DMS153 treated with DMSO at 0.1 percent for 48 hours (cell line): ENCODE measurements at regions not wholly inside any gene's neighbourhood (a gene's known extent, or its start where the extent isn't known, plus 50 kb on each side); places are given as distances from the start of the nearest gene placed in this dataset.

Experiments used
- DNase-seq: peaks from one replicate; lab custom pipeline; 2025; ENCODE audit not compliant: unreplicated experiment; lab: John Stamatoyannopoulos, UW

- no peak for DNase-seq
These were observed 157.6 kb downstream of the DCK start for GRCh38 chr4:71151054-71151453.

GRCh38 chr4:71156616-71157015, 163.2 kb downstream of the DCK start:
- no peak for DNase-seq

- no peak for DNase-seq
These were observed 168.9 kb downstream of the DCK start for GRCh38 chr4:71162386-71162785.

GRCh38 chr4:71163317-71163716, 169.9 kb downstream of the DCK start:
- no peak for DNase-seq

GRCh38 chr4:71167083-71167482, 171.7 kb upstream of the SLC4A4 start:
- DNase-seq: no peak

- DNase-seq: no peak
These were observed 167.2 kb upstream of the SLC4A4 start for GRCh38 chr4:71171592-71171991.

- no peak for DNase-seq
These were observed 157.5 kb upstream of the SLC4A4 start for GRCh38 chr4:71181332-71181731.

- peak; percentile 11 for DNase-seq
These were observed 154.5 kb upstream of the SLC4A4 start for GRCh38 chr4:71184195-71184781.

GRCh38 chr4:71185037-71185436, 153.8 kb upstream of the SLC4A4 start:
- DNase-seq: no peak

- DNase-seq: no peak
These were observed 152.6 kb upstream of the SLC4A4 start for GRCh38 chr4:71186257-71186565.

- no peak for DNase-seq
These were observed 152.0 kb upstream of the SLC4A4 start for GRCh38 chr4:71186566-71187403.

GRCh38 chr4:71187404-71188155, 151.2 kb upstream of the SLC4A4 start:
- DNase-seq: no peak

- DNase-seq: no peak
These were observed 150.6 kb upstream of the SLC4A4 start for GRCh38 chr4:71188156-71188640.

- DNase-seq: no peak
These were observed 149.9 kb upstream of the SLC4A4 start for GRCh38 chr4:71188951-71189350.

- no peak for DNase-seq
These were observed 149.3 kb upstream of the SLC4A4 start for GRCh38 chr4:71189471-71189870.

- no peak for DNase-seq
These were observed 144.4 kb upstream of the SLC4A4 start for GRCh38 chr4:71194454-71194853.

- DNase-seq: no peak
These were observed 142.9 kb upstream of the SLC4A4 start for GRCh38 chr4:71195924-71196323.

- DNase-seq: no peak
These were observed 139.9 kb upstream of the SLC4A4 start for GRCh38 chr4:71198958-71199357.

GRCh38 chr4:71201057-71201456, 137.8 kb upstream of the SLC4A4 start:
- DNase-seq: no peak

- DNase-seq: no peak
These were observed 136.8 kb upstream of the SLC4A4 start for GRCh38 chr4:71201817-71202576.

- DNase-seq: no peak
These were observed 136.1 kb upstream of the SLC4A4 start for GRCh38 chr4:71202705-71203104.
